ENCODE measurements at regions not wholly inside any gene's neighbourhood (a gene's known extent, or its start where the extent isn't known, plus 50 kb on each side); places are given as distances from the start of the nearest gene placed in this dataset.
A peak's percentile ranks its signal among the peaks of the same experiment; 100 is the strongest.

GRCh38 chr17:77579682-77580081 lies 378.8 kb upstream of the TNRC6C start:
- no peak for DNase-seq (ENCODE audit: low spot score)
- Histone ChIP-seq H3K4me1 (ENCODE audit: insufficient read depth, low read length) (no peaks in the 10 kb centered on the region), H3K4me3 (replicated peaks in 1 of 3; ENCODE audit: insufficient read depth in 1 of 3, low read depth in 2 of 3, low read length in 3 of 3) (no peak overlapping the region), H2AFZ (ENCODE audit: low read length) (no peak overlapping the region), H3K27me3 (ENCODE audit: control insufficient read depth in 1 of 2, insufficient read depth in 2 of 2, low read length in 2 of 2) (peaks cover 6 to 57% of the 10 kb centered on the region in 2 experiments; a peak in 4 of 5 replicates), H3K79me2 (ENCODE audit: insufficient read depth, low read length) (no peaks in the 10 kb centered on the region), H3K9me3 (ENCODE audit: low read length) (no peaks in the 10 kb centered on the region), H3K36me3 (replicated peaks in 1 of 2; ENCODE audit: control insufficient read depth in 1 of 2, insufficient read depth in 2 of 2, low read length in 2 of 2) (no peaks in the 10 kb centered on the region), H3K9ac (ENCODE audit: insufficient read depth, low read depth, low read length) (no peak overlapping the region), H3K27ac (ENCODE audit: extremely low read length, insufficient read depth, low read length) (no peak overlapping the region), H4K20me1 (ENCODE audit: insufficient read depth, low read length) (no peaks in the 10 kb centered on the region), H3K4me2 (ENCODE audit: low read depth, low read length) (no peak overlapping the region)
- BruUV-seq (replicated peaks): no TSS peak
- no peak for FAIRE-seq
- ATAC-seq: no peak
- WGBS (ENCODE audit: low lambda C conversion rate): 19% methylated on average over 6 of the region's 6 CpGs
- ChIA-PET CTCF (ENCODE audit: low intra/inter-chr PET ratio, low total read pairs) (no interaction called here), POLR2A (no interaction called here)
- peak; percentile 87 for TF ChIP-seq ATF7 (IDR thresholded peaks at IDR 0.05)
- no peak for TF ChIP-seq ATF7 (CRISPR knock-in tag; IDR thresholded peaks at IDR 0.05)
- TF ChIP-seq CREB1 (IDR thresholded peaks at IDR 0.05): peak; percentile 66; the same call in 1 of the 2 replicates
- no peak for TF ChIP-seq CREB1 (CRISPR knock-in tag; IDR thresholded peaks at IDR 0.05)
- no peak for TF ChIP-seq PHF20 (CRISPR knock-in tag; IDR thresholded peaks at IDR 0.05)
- in situ Hi-C loops (cut with HindIII; ENCODE audit: extremely low pct_ligation_motif_present, low pct_unique_long_range_greater_than_20kb) (no loop called here), intact Hi-C loops (cut with micrococcal nuclease; ENCODE audit: unreplicated experiment) (no loop called here)

- H3K4me2 ChIP-seq (ENCODE audit: low read depth, low read length): no peak overlapping the region
- no peak for FAIRE-seq
- no peaks in the 10 kb centered on the region for H4K20me1 ChIP-seq (ENCODE audit: insufficient read depth, low read length)
- CTCF ChIA-PET (ENCODE audit: low intra/inter-chr PET ratio, low total read pairs): no interaction called here
- no peak overlapping the region for H3K27ac ChIP-seq (ENCODE audit: extremely low read length, insufficient read depth, low read length)
- 9% methylated on average over 8 of the region's 8 CpGs for WGBS (ENCODE audit: low lambda C conversion rate)
- no peak overlapping the region for H2AFZ ChIP-seq (ENCODE audit: low read length)
- H3K27me3 ChIP-seq (ENCODE audit: control insufficient read depth in 1 of 2, insufficient read depth in 2 of 2, low read length in 2 of 2): peaks cover 6 to 55% of the 10 kb centered on the region in 2 experiments; a peak in 4 of 5 replicates
- no peaks in the 10 kb centered on the region for H3K4me1 ChIP-seq (ENCODE audit: insufficient read depth, low read length)
- H3K36me3 ChIP-seq (replicated peaks in 1 of 2; ENCODE audit: control insufficient read depth in 1 of 2, insufficient read depth in 2 of 2, low read length in 2 of 2): no peaks in the 10 kb centered on the region
- ATAC-seq: no peak
- no peak overlapping the region for H3K9ac ChIP-seq (ENCODE audit: insufficient read depth, low read depth, low read length)
- no peaks in the 10 kb centered on the region for H3K79me2 ChIP-seq (ENCODE audit: insufficient read depth, low read length)
- H3K4me3 ChIP-seq (replicated peaks in 1 of 3; ENCODE audit: insufficient read depth in 1 of 3, low read depth in 2 of 3, low read length in 3 of 3): no peak overlapping the region
- POLR2A ChIA-PET: no interaction called here
- no peak for TF ChIP-seq ZNF546 (CRISPR knock-in tag; conservative IDR thresholded peaks at IDR 0.05)
- TF ChIP-seq ZBTB43 (CRISPR knock-in tag; conservative IDR thresholded peaks at IDR 0.05): no peak
- no peak for TF ChIP-seq BRD4 (CRISPR knock-in tag; IDR thresholded peaks at IDR 0.05)
- TF ChIP-seq PRMT3 (CRISPR knock-in tag; IDR thresholded peaks at IDR 0.05; ENCODE audit: borderline replicate concordance, low read depth): no peak
- no peak for TF ChIP-seq ZBTB4 (CRISPR knock-in tag; IDR thresholded peaks at IDR 0.05; ENCODE audit: borderline replicate concordance)
- TF ChIP-seq ZNF574 (CRISPR knock-in tag; IDR thresholded peaks at IDR 0.05): no peak
- TF ChIP-seq ZNF616 (CRISPR knock-in tag; IDR thresholded peaks at IDR 0.05; ENCODE audit: low read depth): no peak
- H3K9me3 ChIP-seq (ENCODE audit: low read length): no peaks in the 10 kb centered on the region
- no TSS peak for BruUV-seq (replicated peaks)
- in situ Hi-C loops (cut with HindIII; ENCODE audit: extremely low pct_ligation_motif_present, low pct_unique_long_range_greater_than_20kb): no loop called here
- DNase-seq (ENCODE audit: low spot score): no peak
- intact Hi-C loops (cut with micrococcal nuclease; ENCODE audit: unreplicated experiment): no loop called here
These were observed 377.8 kb upstream of the TNRC6C start for GRCh38 chr17:77580531-77581270.

All from HepG2 (cell line).